ENCODE measurements at regions not wholly inside any gene's neighbourhood (a gene's known extent, or its start where the extent isn't known, plus 50 kb on each side); places are given as distances from the start of the nearest gene placed in this dataset.

DNA sequence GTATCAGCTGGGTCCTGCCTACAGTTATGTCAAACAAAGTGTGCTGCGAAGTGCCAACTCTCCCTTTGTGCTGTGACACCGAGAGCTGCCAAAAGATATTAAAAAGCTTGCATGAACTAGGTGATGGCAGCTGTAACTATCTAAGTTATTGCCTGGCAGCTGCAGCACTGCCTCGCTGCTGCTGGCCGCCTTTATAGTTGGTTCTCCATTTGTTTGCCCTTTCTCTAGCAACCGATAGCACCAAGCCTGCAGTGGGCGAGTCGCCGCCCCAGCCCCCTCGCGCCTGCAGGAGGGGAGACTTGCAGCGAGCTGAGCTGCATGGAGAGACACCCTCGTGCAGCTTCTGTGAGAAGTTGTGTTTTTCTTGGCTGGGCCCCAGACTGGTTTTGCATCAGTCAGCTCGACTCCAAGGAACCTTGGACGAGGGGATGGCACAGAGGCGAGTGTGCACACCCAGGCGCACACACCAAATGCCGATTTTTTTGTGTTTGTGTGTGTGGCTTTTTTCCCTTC is 330.6 kb downstream of the RPS6KC1 start:
- peak in 1 of 2 donors; percentile 69 for DNase-seq
- Histone ChIP-seq H3K27me3 (no peaks in the 10 kb centered on the region), H3K27ac (no peak overlapping the region), H3K4me3 (no peak overlapping the region), H3K36me3 (no peaks in the 10 kb centered on the region), H3K9me3 (peaks cover 0 to 8% (median 2%) of the 10 kb centered on the region in 4 donors), H3K4me1 (no peaks in the 10 kb centered on the region)
- no peak for TF ChIP-seq EP300 (IDR thresholded peaks at IDR 0.05)
- TF ChIP-seq POLR2AphosphoS5 (IDR thresholded peaks at IDR 0.05), result no peak
- TF ChIP-seq POLR2A (IDR thresholded peaks at IDR 0.05), result no peak
- TF ChIP-seq, protein P1, sequence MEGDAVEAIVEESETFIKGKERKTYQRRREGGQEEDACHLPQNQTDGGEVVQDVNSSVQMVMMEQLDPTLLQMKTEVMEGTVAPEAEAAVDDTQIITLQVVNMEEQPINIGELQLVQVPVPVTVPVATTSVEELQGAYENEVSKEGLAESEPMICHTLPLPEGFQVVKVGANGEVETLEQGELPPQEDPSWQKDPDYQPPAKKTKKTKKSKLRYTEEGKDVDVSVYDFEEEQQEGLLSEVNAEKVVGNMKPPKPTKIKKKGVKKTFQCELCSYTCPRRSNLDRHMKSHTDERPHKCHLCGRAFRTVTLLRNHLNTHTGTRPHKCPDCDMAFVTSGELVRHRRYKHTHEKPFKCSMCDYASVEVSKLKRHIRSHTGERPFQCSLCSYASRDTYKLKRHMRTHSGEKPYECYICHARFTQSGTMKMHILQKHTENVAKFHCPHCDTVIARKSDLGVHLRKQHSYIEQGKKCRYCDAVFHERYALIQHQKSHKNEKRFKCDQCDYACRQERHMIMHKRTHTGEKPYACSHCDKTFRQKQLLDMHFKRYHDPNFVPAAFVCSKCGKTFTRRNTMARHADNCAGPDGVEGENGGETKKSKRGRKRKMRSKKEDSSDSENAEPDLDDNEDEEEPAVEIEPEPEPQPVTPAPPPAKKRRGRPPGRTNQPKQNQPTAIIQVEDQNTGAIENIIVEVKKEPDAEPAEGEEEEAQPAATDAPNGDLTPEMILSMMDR (IDR thresholded peaks at IDR 0.05), result no peak
- ATAC-seq (ENCODE audit: low FRiP score in 2 of 2), result no peak
- WGBS, 2 donors, result 28 to 33% methylated on average over 9 to 14 of the region's 17 CpGs

DNA sequence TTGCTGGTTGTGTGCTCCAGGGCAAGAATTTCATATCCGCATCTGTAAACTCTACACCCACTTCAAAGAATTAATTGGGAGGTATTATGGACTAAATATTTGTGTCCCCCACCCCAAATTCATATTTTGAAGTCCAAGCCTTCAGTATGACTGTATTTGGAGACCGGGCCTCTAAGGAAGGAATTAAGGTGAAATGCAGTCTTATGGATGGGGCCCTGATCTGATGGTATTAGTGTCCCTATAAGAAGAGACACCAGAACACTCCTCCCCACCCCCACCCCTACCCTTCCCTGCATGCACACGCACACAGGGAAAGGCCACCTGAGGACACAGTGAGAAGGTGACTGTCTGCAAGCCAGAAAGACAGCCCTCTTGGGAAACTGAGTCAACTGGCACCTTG is 332.4 kb downstream of the RPS6KC1 start:
- Histone ChIP-seq H3K36me3 (no peaks in the 10 kb centered on the region), H3K27ac (no peak overlapping the region), H3K4me1 (no peaks in the 10 kb centered on the region), H3K9me3 (peaks cover 0 to 8% (median 2%) of the 10 kb centered on the region in 4 donors), H3K4me3 (no peak overlapping the region), H3K27me3 (no peaks in the 10 kb centered on the region)
- DNase-seq (no peak), ATAC-seq (ENCODE audit: low FRiP score in 2 of 2) (no peak)
- 92 to 96% methylated on average over 3 of the region's 3 CpGs for WGBS, 2 donors
- TF ChIP-seq, protein P1 (IDR thresholded peaks at IDR 0.05), result no peak
- TF ChIP-seq POLR2A (IDR thresholded peaks at IDR 0.05) (no peak), EP300 (IDR thresholded peaks at IDR 0.05) (no peak), POLR2AphosphoS5 (IDR thresholded peaks at IDR 0.05) (no peak)

DNA sequence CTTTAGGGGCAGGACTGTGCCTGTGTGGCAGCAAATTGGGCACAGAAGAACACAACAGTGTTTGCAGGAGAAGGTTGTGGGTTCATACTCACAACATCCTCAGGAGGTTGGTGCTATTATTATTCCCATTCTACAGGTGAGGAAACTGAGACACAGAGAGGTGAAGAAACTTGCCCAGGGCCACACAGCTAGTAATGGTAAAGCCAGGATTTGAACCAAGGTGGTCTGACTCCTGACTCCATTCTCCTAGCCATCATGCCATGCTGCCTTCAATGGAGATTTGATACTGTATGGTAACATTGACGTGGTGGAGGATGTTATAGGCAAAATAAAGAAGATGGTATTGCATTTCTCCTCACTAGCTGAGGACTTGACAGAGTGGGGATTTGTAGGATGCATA is 334.2 kb downstream of the RPS6KC1 start:
- H3K36me3 ChIP-seq, result no peaks in the 10 kb centered on the region
- WGBS, 2 donors, result 82 to 83% methylated on average over 1 of the region's 1 CpG
- ATAC-seq (ENCODE audit: low FRiP score in 2 of 2) (no peak), DNase-seq (no peak)
- no peak overlapping the region for H3K27ac ChIP-seq
- no peaks in the 10 kb centered on the region for H3K27me3 ChIP-seq
- H3K9me3 ChIP-seq, result peaks cover 0 to 8% (median 2%) of the 10 kb centered on the region in 4 donors
- no peak overlapping the region for H3K4me3 ChIP-seq
- no peaks in the 10 kb centered on the region for H3K4me1 ChIP-seq
- no peak for TF ChIP-seq POLR2AphosphoS5 (IDR thresholded peaks at IDR 0.05)
- no peak for TF ChIP-seq POLR2A (IDR thresholded peaks at IDR 0.05)
- no peak for TF ChIP-seq EP300 (IDR thresholded peaks at IDR 0.05)
- TF ChIP-seq, protein P1 (IDR thresholded peaks at IDR 0.05), result no peak

DNA sequence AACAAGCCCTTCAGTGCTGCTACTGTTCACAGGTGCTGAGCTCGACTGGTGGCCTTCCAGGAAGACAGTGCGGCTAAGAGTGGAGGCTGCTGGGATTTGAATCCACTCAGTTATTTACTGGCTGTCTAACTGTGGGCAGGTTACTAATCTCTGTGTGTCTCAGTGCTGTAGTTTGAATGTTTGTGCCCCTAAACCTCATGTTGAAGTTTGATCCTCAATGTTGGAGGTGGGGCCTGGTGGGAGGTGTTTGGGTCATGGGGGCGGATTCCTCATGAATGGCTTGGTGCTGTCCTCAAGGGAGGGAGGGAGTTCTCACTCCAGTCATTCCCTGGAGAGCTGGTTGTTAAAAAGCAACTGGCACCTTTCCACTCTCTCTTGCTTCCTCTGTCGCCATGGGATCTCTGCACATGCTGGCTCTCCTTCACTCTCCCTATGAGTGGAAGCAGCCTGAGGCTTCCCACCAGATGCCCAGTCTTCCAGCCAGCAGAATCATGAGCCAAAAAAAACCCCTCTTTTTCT is 334.8 kb downstream of the RPS6KC1 start:
- DNase-seq, result no peak
- Histone ChIP-seq H3K27me3 (no peaks in the 10 kb centered on the region), H3K36me3 (no peaks in the 10 kb centered on the region), H3K4me1 (no peaks in the 10 kb centered on the region), H3K9me3 (peaks cover 0 to 8% (median 2%) of the 10 kb centered on the region in 4 donors), H3K27ac (no peak overlapping the region), H3K4me3 (no peak overlapping the region)
- ATAC-seq (ENCODE audit: low FRiP score in 2 of 2), result no peak
- TF ChIP-seq POLR2AphosphoS5 (IDR thresholded peaks at IDR 0.05), result no peak
- no peak for TF ChIP-seq EP300 (IDR thresholded peaks at IDR 0.05)
- no peak for TF ChIP-seq POLR2A (IDR thresholded peaks at IDR 0.05)
- TF ChIP-seq, protein P1 (IDR thresholded peaks at IDR 0.05), result no peak
- WGBS, 2 donors, result 68 to 71% methylated on average over 3 to 4 of the region's 4 CpGs
